ENCODE measurements at regions not wholly inside any gene's neighbourhood (a gene's known extent, or its start where the extent isn't known, plus 50 kb on each side); places are given as distances from the start of the nearest gene placed in this dataset.

- H4K20me1 ChIP-seq (ENCODE audit: insufficient read depth, low read length, poor library complexity, severe bottlenecking) = no peaks in the 10 kb centered on the region
- no peak overlapping the region for H3K9ac ChIP-seq (ENCODE audit: low read depth, low read length, poor library complexity, severe bottlenecking)
- no peaks in the 10 kb centered on the region for H3K79me2 ChIP-seq (ENCODE audit: insufficient read depth, low read length)
- no peaks in the 10 kb centered on the region for H3K36me3 ChIP-seq (ENCODE audit: insufficient read depth, low read length)
- no peaks in the 10 kb centered on the region for H3K27me3 ChIP-seq (ENCODE audit: insufficient read depth, low read length, poor library complexity, severe bottlenecking)
- no peak overlapping the region for H3K4me2 ChIP-seq (ENCODE audit: low read depth, low read length, poor library complexity, severe bottlenecking)
- H3K9me2 ChIP-seq (replicated peaks; ENCODE audit: low read depth, low read length) = no peaks in the 10 kb centered on the region
- TF ChIP-seq EZH2phosphoT487 (IDR thresholded peaks at IDR 0.05; ENCODE audit: borderline replicate concordance) = no peak
- TF ChIP-seq CTCF (conservative IDR thresholded peaks at IDR 0.05; ENCODE audit: low read length) = no peak
- no peaks in the 10 kb centered on the region for H3K4me1 ChIP-seq (ENCODE audit: insufficient read depth, low read length, poor library complexity, severe bottlenecking)
- H3F3A ChIP-seq (ENCODE audit: low read depth) = no peaks in the 10 kb centered on the region
- H3K4me3 ChIP-seq (ENCODE audit: low read length, poor library complexity, severe bottlenecking) = no peak overlapping the region
- H3K9me3 ChIP-seq (ENCODE audit: insufficient read depth, low read depth, low read length) = no peaks in the 10 kb centered on the region
- no peak overlapping the region for H2AFZ ChIP-seq (ENCODE audit: low read length)
Observed at GRCh38 chr10:111916011-111916410, 267.6 kb downstream of the GPAM start.

GRCh38 chr10:111921821-111922220 is 261.7 kb downstream of the GPAM start:
- Histone ChIP-seq H3K9me2 (replicated peaks; ENCODE audit: low read depth, low read length) (no peaks in the 10 kb centered on the region), H3K4me1 (ENCODE audit: insufficient read depth, low read length, poor library complexity, severe bottlenecking) (no peaks in the 10 kb centered on the region), H3K27me3 (ENCODE audit: insufficient read depth, low read length, poor library complexity, severe bottlenecking) (no peaks in the 10 kb centered on the region), H3K4me2 (ENCODE audit: low read depth, low read length, poor library complexity, severe bottlenecking) (no peak overlapping the region), H3F3A (ENCODE audit: low read depth) (no peaks in the 10 kb centered on the region), H3K4me3 (ENCODE audit: low read length, poor library complexity, severe bottlenecking) (no peak overlapping the region), H2AFZ (ENCODE audit: low read length) (no peak overlapping the region), H3K79me2 (ENCODE audit: insufficient read depth, low read length) (no peaks in the 10 kb centered on the region), H3K36me3 (ENCODE audit: insufficient read depth, low read length) (no peaks in the 10 kb centered on the region), H3K9ac (ENCODE audit: low read depth, low read length, poor library complexity, severe bottlenecking) (no peak overlapping the region), H3K9me3 (ENCODE audit: insufficient read depth, low read depth, low read length) (no peaks in the 10 kb centered on the region), H4K20me1 (ENCODE audit: insufficient read depth, low read length, poor library complexity, severe bottlenecking) (no peaks in the 10 kb centered on the region)
- no peak for TF ChIP-seq CTCF (conservative IDR thresholded peaks at IDR 0.05; ENCODE audit: low read length)
- TF ChIP-seq EZH2phosphoT487 (IDR thresholded peaks at IDR 0.05; ENCODE audit: borderline replicate concordance) = no peak

- TF ChIP-seq EZH2phosphoT487 (IDR thresholded peaks at IDR 0.05; ENCODE audit: borderline replicate concordance) (no peak), CTCF (conservative IDR thresholded peaks at IDR 0.05; ENCODE audit: low read length) (no peak)
- Histone ChIP-seq H3K9me3 (ENCODE audit: insufficient read depth, low read depth, low read length) (no peaks in the 10 kb centered on the region), H3K79me2 (ENCODE audit: insufficient read depth, low read length) (no peaks in the 10 kb centered on the region), H3K4me3 (ENCODE audit: low read length, poor library complexity, severe bottlenecking) (no peak overlapping the region), H3K9ac (ENCODE audit: low read depth, low read length, poor library complexity, severe bottlenecking) (no peak overlapping the region), H3K27me3 (ENCODE audit: insufficient read depth, low read length, poor library complexity, severe bottlenecking) (no peaks in the 10 kb centered on the region), H2AFZ (ENCODE audit: low read length) (no peak overlapping the region), H3K9me2 (replicated peaks; ENCODE audit: low read depth, low read length) (no peaks in the 10 kb centered on the region), H3K4me2 (ENCODE audit: low read depth, low read length, poor library complexity, severe bottlenecking) (no peak overlapping the region), H3K36me3 (ENCODE audit: insufficient read depth, low read length) (no peaks in the 10 kb centered on the region), H3F3A (ENCODE audit: low read depth) (no peaks in the 10 kb centered on the region), H4K20me1 (ENCODE audit: insufficient read depth, low read length, poor library complexity, severe bottlenecking) (no peaks in the 10 kb centered on the region), H3K4me1 (ENCODE audit: insufficient read depth, low read length, poor library complexity, severe bottlenecking) (no peaks in the 10 kb centered on the region)
Observed at GRCh38 chr10:111923032-111923431, 260.5 kb downstream of the GPAM start.

Data from Loucy (cell line).